ENCODE measurements at regions not wholly inside any gene's neighbourhood (a gene's known extent, or its start where the extent isn't known, plus 50 kb on each side); places are given as distances from the start of the nearest gene placed in this dataset.
"Not testable (repeated sequence)": the region's sequence is repeated elsewhere in the genome, so short reads cannot be mapped to it uniquely, and the experiment has no call there.

DNA sequence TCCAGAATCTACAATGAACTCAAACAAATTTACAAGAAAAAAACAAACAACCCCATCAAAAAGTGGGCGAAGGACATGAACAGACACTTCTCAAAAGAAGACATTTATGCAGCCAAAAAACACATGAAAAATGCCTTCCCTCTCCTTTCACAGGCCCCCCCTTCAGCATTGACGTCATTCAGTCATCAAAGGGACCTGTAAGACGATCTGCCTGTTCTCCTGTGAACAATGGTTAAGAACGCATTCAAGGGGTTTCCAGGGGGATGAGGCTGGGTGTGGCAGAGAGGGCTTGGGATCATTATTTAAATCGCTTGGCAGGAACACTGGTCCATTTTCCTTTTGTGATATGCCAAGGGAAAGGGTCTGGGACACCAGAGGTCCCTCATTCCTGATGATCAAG, 110.7 kb upstream of the PELI2 start:
- TF ChIP-seq POLR2AphosphoS5, CTCF, EP300, POLR2A (IDR thresholded peaks at IDR 0.05): not testable (repeated sequence)
